ENCODE measurements at regions not wholly inside any gene's neighbourhood (a gene's known extent, or its start where the extent isn't known, plus 50 kb on each side); places are given as distances from the start of the nearest gene placed in this dataset.

GRCh38 chr14:25557466-25557865 is 507.5 kb upstream of the STXBP6 start:
- WGBS, 2 experiments: 89 to 90% methylated on average over 1 of the region's 1 CpG
- Histone ChIP-seq H3K9me3 (ENCODE audit: control insufficient read depth, low read length) (no peaks in the 10 kb centered on the region), H3K36me3 (ENCODE audit: control insufficient read depth, insufficient read depth, low read length) (no peaks in the 10 kb centered on the region), H3K4me1 (ENCODE audit: control insufficient read depth, insufficient read depth, low read length) (no peaks in the 10 kb centered on the region), H3K27me3 (ENCODE audit: control insufficient read depth, insufficient read depth, low read length, poor library complexity, severe bottlenecking) (no peaks in the 10 kb centered on the region), H3K27ac (ENCODE audit: insufficient read depth, low read depth, low read length, poor library complexity, severe bottlenecking) (no peak overlapping the region), H3K4me3 (ENCODE audit: insufficient read depth, low read depth, low read length) (no peak overlapping the region)

- no peaks in the 10 kb centered on the region for H3K4me1 ChIP-seq (ENCODE audit: control insufficient read depth, insufficient read depth, low read length)
- WGBS, 2 experiments: 50% methylated on average over 2 of the region's 2 CpGs
- no peak overlapping the region for H3K4me3 ChIP-seq (ENCODE audit: insufficient read depth, low read depth, low read length)
- no peaks in the 10 kb centered on the region for H3K9me3 ChIP-seq (ENCODE audit: control insufficient read depth, low read length)
- no peaks in the 10 kb centered on the region for H3K27me3 ChIP-seq (ENCODE audit: control insufficient read depth, insufficient read depth, low read length, poor library complexity, severe bottlenecking)
- no peak overlapping the region for H3K27ac ChIP-seq (ENCODE audit: insufficient read depth, low read depth, low read length, poor library complexity, severe bottlenecking)
- no peaks in the 10 kb centered on the region for H3K36me3 ChIP-seq (ENCODE audit: control insufficient read depth, insufficient read depth, low read length)
Measured at GRCh38 chr14:25552826-25553225, 502.9 kb upstream of the STXBP6 start.

- Histone ChIP-seq H3K9me3 (ENCODE audit: control insufficient read depth, low read length) (no peaks in the 10 kb centered on the region), H3K4me1 (ENCODE audit: control insufficient read depth, insufficient read depth, low read length) (no peaks in the 10 kb centered on the region), H3K27me3 (ENCODE audit: control insufficient read depth, insufficient read depth, low read length, poor library complexity, severe bottlenecking) (no peaks in the 10 kb centered on the region), H3K36me3 (ENCODE audit: control insufficient read depth, insufficient read depth, low read length) (no peaks in the 10 kb centered on the region), H3K4me3 (ENCODE audit: insufficient read depth, low read depth, low read length) (no peak overlapping the region), H3K27ac (ENCODE audit: insufficient read depth, low read depth, low read length, poor library complexity, severe bottlenecking) (no peak overlapping the region)
- 75 to 100% methylated on average over 1 to 3 of the region's 3 CpGs for WGBS, 2 experiments
Measured at GRCh38 chr14:25551674-25552073, 501.7 kb upstream of the STXBP6 start.

GRCh38 chr14:25546826-25547225 is 496.9 kb upstream of the STXBP6 start:
- WGBS, 2 experiments: 89 to 92% methylated on average over 1 of the region's 2 CpGs
- Histone ChIP-seq H3K4me3 (ENCODE audit: insufficient read depth, low read depth, low read length) (no peak overlapping the region), H3K4me1 (ENCODE audit: control insufficient read depth, insufficient read depth, low read length) (no peaks in the 10 kb centered on the region), H3K27ac (ENCODE audit: insufficient read depth, low read depth, low read length, poor library complexity, severe bottlenecking) (no peak overlapping the region), H3K9me3 (ENCODE audit: control insufficient read depth, low read length) (no peaks in the 10 kb centered on the region), H3K27me3 (ENCODE audit: control insufficient read depth, insufficient read depth, low read length, poor library complexity, severe bottlenecking) (no peaks in the 10 kb centered on the region), H3K36me3 (ENCODE audit: control insufficient read depth, insufficient read depth, low read length) (no peaks in the 10 kb centered on the region)

- H3K4me1 ChIP-seq (ENCODE audit: control insufficient read depth, insufficient read depth, low read length): no peaks in the 10 kb centered on the region
- no peak overlapping the region for H3K27ac ChIP-seq (ENCODE audit: insufficient read depth, low read depth, low read length, poor library complexity, severe bottlenecking)
- no peaks in the 10 kb centered on the region for H3K9me3 ChIP-seq (ENCODE audit: control insufficient read depth, low read length)
- no peaks in the 10 kb centered on the region for H3K36me3 ChIP-seq (ENCODE audit: control insufficient read depth, insufficient read depth, low read length)
- H3K4me3 ChIP-seq (ENCODE audit: insufficient read depth, low read depth, low read length): no peak overlapping the region
- 84 to 89% methylated on average over 2 of the region's 2 CpGs for WGBS, 2 experiments
- H3K27me3 ChIP-seq (ENCODE audit: control insufficient read depth, insufficient read depth, low read length, poor library complexity, severe bottlenecking): no peaks in the 10 kb centered on the region
Measured at GRCh38 chr14:25537846-25538455, 488.0 kb upstream of the STXBP6 start.

- H3K27me3 ChIP-seq (ENCODE audit: control insufficient read depth, insufficient read depth, low read length, poor library complexity, severe bottlenecking): no peaks in the 10 kb centered on the region
- 100% methylated on average over 1 to 2 of the region's 2 CpGs for WGBS, 2 experiments
- H3K4me3 ChIP-seq (ENCODE audit: insufficient read depth, low read depth, low read length): no peak overlapping the region
- H3K9me3 ChIP-seq (ENCODE audit: control insufficient read depth, low read length): no peaks in the 10 kb centered on the region
- H3K36me3 ChIP-seq (ENCODE audit: control insufficient read depth, insufficient read depth, low read length): no peaks in the 10 kb centered on the region
- H3K27ac ChIP-seq (ENCODE audit: insufficient read depth, low read depth, low read length, poor library complexity, severe bottlenecking): no peak overlapping the region
- no peaks in the 10 kb centered on the region for H3K4me1 ChIP-seq (ENCODE audit: control insufficient read depth, insufficient read depth, low read length)
Measured at GRCh38 chr14:25526290-25526689, 476.3 kb upstream of the STXBP6 start.

GRCh38 chr14:25522926-25523325 is 473.0 kb upstream of the STXBP6 start:
- H3K27ac ChIP-seq (ENCODE audit: insufficient read depth, low read depth, low read length, poor library complexity, severe bottlenecking): no peak overlapping the region
- WGBS, 2 experiments: 75 to 94% methylated on average over 1 to 2 of the region's 2 CpGs

GRCh38 chr14:25522116-25522515 is 472.2 kb upstream of the STXBP6 start:
- H3K36me3 ChIP-seq (ENCODE audit: control insufficient read depth, insufficient read depth, low read length): no peaks in the 10 kb centered on the region
- 88 to 90% methylated on average over 6 of the region's 6 CpGs for WGBS, 2 experiments
- H3K4me1 ChIP-seq (ENCODE audit: control insufficient read depth, insufficient read depth, low read length): no peaks in the 10 kb centered on the region
- no peak overlapping the region for H3K27ac ChIP-seq (ENCODE audit: insufficient read depth, low read depth, low read length, poor library complexity, severe bottlenecking)
- H3K4me3 ChIP-seq (ENCODE audit: insufficient read depth, low read depth, low read length): no peak overlapping the region
- no peaks in the 10 kb centered on the region for H3K9me3 ChIP-seq (ENCODE audit: control insufficient read depth, low read length)
- H3K27me3 ChIP-seq (ENCODE audit: control insufficient read depth, insufficient read depth, low read length, poor library complexity, severe bottlenecking): no peaks in the 10 kb centered on the region

More at GRCh38 chr14:25522926-25523325, 473.0 kb upstream of the STXBP6 start:
- Histone ChIP-seq H3K4me3 (ENCODE audit: insufficient read depth, low read depth, low read length) (no peak overlapping the region), H3K36me3 (ENCODE audit: control insufficient read depth, insufficient read depth, low read length) (no peaks in the 10 kb centered on the region), H3K4me1 (ENCODE audit: control insufficient read depth, insufficient read depth, low read length) (no peaks in the 10 kb centered on the region), H3K27me3 (ENCODE audit: control insufficient read depth, insufficient read depth, low read length, poor library complexity, severe bottlenecking) (no peaks in the 10 kb centered on the region), H3K9me3 (ENCODE audit: control insufficient read depth, low read length) (no peaks in the 10 kb centered on the region)

GRCh38 chr14:25521616-25522015 is 471.7 kb upstream of the STXBP6 start:
- Histone ChIP-seq H3K4me1 (ENCODE audit: control insufficient read depth, insufficient read depth, low read length) (no peaks in the 10 kb centered on the region), H3K27ac (ENCODE audit: insufficient read depth, low read depth, low read length, poor library complexity, severe bottlenecking) (no peak overlapping the region), H3K36me3 (ENCODE audit: control insufficient read depth, insufficient read depth, low read length) (no peaks in the 10 kb centered on the region), H3K4me3 (ENCODE audit: insufficient read depth, low read depth, low read length) (no peak overlapping the region), H3K27me3 (ENCODE audit: control insufficient read depth, insufficient read depth, low read length, poor library complexity, severe bottlenecking) (no peaks in the 10 kb centered on the region), H3K9me3 (ENCODE audit: control insufficient read depth, low read length) (no peaks in the 10 kb centered on the region)
- 88 to 100% methylated on average over 1 to 2 of the region's 2 CpGs for WGBS, 2 experiments

GRCh38 chr14:25520821-25521220 is 470.9 kb upstream of the STXBP6 start:
- Histone ChIP-seq H3K36me3 (ENCODE audit: control insufficient read depth, insufficient read depth, low read length) (no peaks in the 10 kb centered on the region), H3K27ac (ENCODE audit: insufficient read depth, low read depth, low read length, poor library complexity, severe bottlenecking) (no peak overlapping the region), H3K9me3 (ENCODE audit: control insufficient read depth, low read length) (no peaks in the 10 kb centered on the region), H3K27me3 (ENCODE audit: control insufficient read depth, insufficient read depth, low read length, poor library complexity, severe bottlenecking) (no peaks in the 10 kb centered on the region), H3K4me1 (ENCODE audit: control insufficient read depth, insufficient read depth, low read length) (no peaks in the 10 kb centered on the region), H3K4me3 (ENCODE audit: insufficient read depth, low read depth, low read length) (no peak overlapping the region)
- WGBS, 2 experiments: 90 to 93% methylated on average over 13 of the region's 13 CpGs

GRCh38 chr14:25518364-25518763 is 468.4 kb upstream of the STXBP6 start:
- H3K4me3 ChIP-seq (ENCODE audit: insufficient read depth, low read depth, low read length): no peak overlapping the region
- H3K9me3 ChIP-seq (ENCODE audit: control insufficient read depth, low read length): no peaks in the 10 kb centered on the region
- H3K27me3 ChIP-seq (ENCODE audit: control insufficient read depth, insufficient read depth, low read length, poor library complexity, severe bottlenecking): no peaks in the 10 kb centered on the region
- no peaks in the 10 kb centered on the region for H3K36me3 ChIP-seq (ENCODE audit: control insufficient read depth, insufficient read depth, low read length)
- H3K4me1 ChIP-seq (ENCODE audit: control insufficient read depth, insufficient read depth, low read length): no peaks in the 10 kb centered on the region
- H3K27ac ChIP-seq (ENCODE audit: insufficient read depth, low read depth, low read length, poor library complexity, severe bottlenecking): no peak overlapping the region

Data from ectodermal cell (in vitro differentiated cells).